Right lobe of liver (tissue), 4 donors: ENCODE measurements at regions not wholly inside any gene's neighbourhood (a gene's known extent, or its start where the extent isn't known, plus 50 kb on each side); places are given as distances from the start of the nearest gene placed in this dataset.

Experiments
- CTCF ChIP-seq, 4 donors: fragments of 200-600 bp in 3 of 4; fragments of 450-650 bp in 1 of 4; IDR thresholded peaks; one replicate each; pipeline versions ENCODE4 v1.5.1 to v1.8.0; 2016 to 2022; ENCODE audit warnings: antibody characterized with exemption in 4 of 4, mild to moderate bottlenecking in 2 of 4
- POLR2A ChIP-seq: fragments of 450-650 bp; IDR thresholded peaks from one replicate; pipeline ENCODE4 v1.6.1; 2017; ENCODE audit warnings: antibody characterized with exemption, mild to moderate bottlenecking
- donor health status: DM: no; HTN: no; CAD: no.
- donor health status: DM: no; HTN: no; CAD: no.
- donor health status: DM: no; HTN: yes; CAD: no.

GRCh38 chr5:143582176-143582575, 178.7 kb upstream of the NR3C1 start:
- no peak for TF ChIP-seq POLR2A
- TF ChIP-seq CTCF (IDR thresholded peaks at IDR 0.05), result no peak
